ENCODE measurements at regions not wholly inside any gene's neighbourhood (a gene's known extent, or its start where the extent isn't known, plus 50 kb on each side); places are given as distances from the start of the nearest gene placed in this dataset.

GRCh38 chr5:39867923-39868322, 443.1 kb upstream of the DAB2 start:
- TF ChIP-seq CTCF (IDR thresholded peaks at IDR 0.05) (no peak), POLR2A (IDR thresholded peaks at IDR 0.05) (no peak)

Data from testis (tissue), 2 donors.